H1 (cell line): ENCODE measurements at regions not wholly inside any gene's neighbourhood (a gene's known extent, or its start where the extent isn't known, plus 50 kb on each side); places are given as distances from the start of the nearest gene placed in this dataset.

ENCODE experiments used
- CTCF ChIA-PET: fragments of 300-600 bp; sonication (Branson Sonifier 250); formaldehyde crosslinking; loops from one replicate; lab custom pipeline; 2021; ENCODE audit not compliant: partially characterized antibody; lab: Charles Lee
- POLR2A ChIA-PET: fragments of 300-600 bp; sonication (Branson Sonifier 250); formaldehyde crosslinking; loops from one replicate; lab custom pipeline; 2021; ENCODE audit warnings: inconsistent platforms; ENCODE audit not compliant: partially characterized antibody; lab: Charles Lee
- DNase-seq, 2 experiments: peaks; one replicate each; pipeline versions ENCODE4 v3.0.0 to v3.0.0-alpha.2; 2010 to 2022; ENCODE audit warnings: low spot score in 2 of 2, low read depth in 1 of 2, mixed read lengths in 1 of 2
- FAIRE-seq: peaks from 2 replicates; lab custom pipeline; 2011; peaks lifted over from hg19 to GRCh38; lab: Jason Lieb, UNC
- H2AFZ ChIP-seq: 2 replicates; pipeline ENCODE4 v1.8.1; 2012; ENCODE audit warnings: low read length, inconsistent platforms
- H2AK5ac ChIP-seq: 2 replicates; pipeline ENCODE4 v1.6.1; 2013; ENCODE audit warnings: low read depth, low read length
- H2BK120ac ChIP-seq: replicated peaks from 2 replicates; pipeline ENCODE3; 2013; ENCODE audit warnings: low read depth, low read length, inconsistent platforms
- H2BK12ac ChIP-seq: 2 replicates; pipeline ENCODE4 v1.6.1; 2013; ENCODE audit warnings: low read depth, low read length
- H2BK15ac ChIP-seq: 2 replicates; pipeline ENCODE4 v1.6.1; 2013; ENCODE audit warnings: low read length
- H2BK20ac ChIP-seq: 2 replicates; pipeline ENCODE4 v1.6.1; 2013; ENCODE audit warnings: low read length
- H2BK5ac ChIP-seq: 2 replicates; pipeline ENCODE4 v1.6.1; 2013; ENCODE audit warnings: low read depth, low read length
- H3K14ac ChIP-seq: 2 replicates; pipeline ENCODE4 v1.6.1; 2013; ENCODE audit warnings: inconsistent platforms; ENCODE audit not compliant: insufficient read length
- H3K18ac ChIP-seq: 2 replicates; pipeline ENCODE4 v1.6.1; 2013; ENCODE audit warnings: low read length; ENCODE audit errors: extremely low read depth
- H3K23ac ChIP-seq: 2 replicates; pipeline ENCODE4 v1.6.1; 2013; ENCODE audit warnings: inconsistent platforms; ENCODE audit not compliant: insufficient read length
- H3K23me2 ChIP-seq: 2 replicates; pipeline ENCODE4 v1.6.1; 2013; ENCODE audit warnings: low read depth, low read length
- H3K27ac ChIP-seq: 2 replicates; pipeline ENCODE4 v1.6.1; 2011; ENCODE audit warnings: low read depth, low read length, inconsistent platforms
- H3K27me3 ChIP-seq, 4 experiments: replicated peaks in 1 of 4; 1 replicate in 1 of 4; 2 replicates in 3 of 4; pipeline versions ENCODE4 v1.6.1 to v1.8.1; 2011 to 2013; ENCODE audit warnings: low read length in 3 of 4, mild to moderate bottlenecking in 3 of 4, inconsistent platforms in 2 of 4, mixed read lengths in 2 of 4, moderate library complexity in 1 of 4; ENCODE audit not compliant: control insufficient read depth in 3 of 4, insufficient read depth in 3 of 4; ENCODE audit errors: extremely low read depth in 1 of 4
- H3K36me3 ChIP-seq, 4 experiments: 2 replicates each; pipeline versions ENCODE4 v1.6.1 to v1.8.1; 2011 to 2013; ENCODE audit warnings: mild to moderate bottlenecking in 4 of 4, low read length in 3 of 4, moderate library complexity in 2 of 4, control low read depth in 1 of 4, inconsistent platforms in 1 of 4; ENCODE audit not compliant: insufficient read depth in 4 of 4, control insufficient read depth in 2 of 4
- H3K4ac ChIP-seq: replicated peaks from 2 replicates; pipeline ENCODE3; 2013; ENCODE audit warnings: low read length, low read depth, mixed read lengths, inconsistent platforms; ENCODE audit not compliant: insufficient read length
- H3K4me1 ChIP-seq, 4 experiments: replicated peaks in 1 of 4; 1 replicate in 1 of 4; 2 replicates in 3 of 4; pipeline versions ENCODE4 v1.6.1 to v1.8.1; 2011 to 2013; ENCODE audit warnings: low read length in 3 of 4, inconsistent platforms in 2 of 4, mixed read lengths in 1 of 4; ENCODE audit not compliant: insufficient read depth in 4 of 4, control insufficient read depth in 3 of 4
- H3K4me2 ChIP-seq, 2 experiments: 2 replicates each; pipeline versions ENCODE4 v1.6.1 to v1.8.1; 2011 to 2013; ENCODE audit warnings: low read depth in 2 of 2, low read length in 2 of 2, control low read depth in 1 of 2, inconsistent platforms in 1 of 2, mild to moderate bottlenecking in 1 of 2; ENCODE audit not compliant: insufficient read depth in 1 of 2
- H3K4me3 ChIP-seq, 4 experiments: fragments of 200-600, 300-600 bp in 1 of 4; sonication (generic), shearing (Covaris generic), sonication (Bioruptor Twin) in 1 of 4; 2 replicates each; pipeline versions ENCODE4 v1.5.1 to v1.8.1; 2011 to 2016; ENCODE audit warnings: low read length in 4 of 4, low read depth in 3 of 4, control low read depth in 2 of 4, inconsistent platforms in 2 of 4, mild to moderate bottlenecking in 2 of 4, mixed read lengths in 1 of 4, moderate library complexity in 1 of 4; ENCODE audit not compliant: insufficient read depth in 2 of 4; ENCODE audit errors: extremely low read depth in 1 of 4
- H3K56ac ChIP-seq: replicated peaks from 2 replicates; pipeline ENCODE3; 2013; ENCODE audit warnings: low read depth, mild to moderate bottlenecking, mixed read lengths, low read length, inconsistent platforms; ENCODE audit not compliant: insufficient read length
- H3K79me1 ChIP-seq: 2 replicates; pipeline ENCODE4 v1.6.1; 2013; ENCODE audit warnings: low read depth, low read length, control low read depth
- H3K79me2 ChIP-seq, 2 experiments: 2 replicates each; pipeline versions ENCODE4 v1.6.1 to v1.8.1; 2012 to 2013; ENCODE audit warnings: low read length in 2 of 2, mild to moderate bottlenecking in 2 of 2, inconsistent platforms in 1 of 2; ENCODE audit not compliant: insufficient read depth in 2 of 2, control insufficient read depth in 1 of 2
- H3K9ac ChIP-seq, 4 experiments: replicated peaks in 1 of 4; 1 replicate in 1 of 4; 2 replicates in 3 of 4; pipeline versions ENCODE4 v1.6.1 to v1.8.1; 2011 to 2013; ENCODE audit warnings: low read depth in 3 of 4, low read length in 3 of 4, control low read depth in 2 of 4, mild to moderate bottlenecking in 2 of 4, moderate library complexity in 2 of 4, inconsistent platforms in 1 of 4; ENCODE audit errors: extremely low read depth in 1 of 4
- H3K9me3 ChIP-seq, 2 experiments: 2 replicates each; pipeline versions ENCODE4 v1.6.1 to v1.8.1; 2012 to 2013; ENCODE audit warnings: mild to moderate bottlenecking in 2 of 2, moderate library complexity in 2 of 2, control low read depth in 1 of 2, inconsistent platforms in 1 of 2, low read depth in 1 of 2, low read length in 1 of 2, mixed read lengths in 1 of 2; ENCODE audit not compliant: insufficient read depth in 2 of 2
- H4K20me1 ChIP-seq, 2 experiments: replicated peaks in 1 of 2; 2 replicates each; pipeline versions ENCODE3 to v1.8.1; 2011 to 2013; ENCODE audit warnings: inconsistent platforms in 2 of 2, low read length in 2 of 2, mild to moderate bottlenecking in 1 of 2; ENCODE audit not compliant: insufficient read depth in 2 of 2, control insufficient read depth in 1 of 2
- H4K5ac ChIP-seq: 2 replicates; pipeline ENCODE4 v1.6.1; 2013; ENCODE audit warnings: low read length, low read depth, mixed read lengths, inconsistent platforms; ENCODE audit not compliant: insufficient read length
- H4K8ac ChIP-seq: 2 replicates; pipeline ENCODE4 v1.8.0; 2013; ENCODE audit warnings: mild to moderate bottlenecking, moderate library complexity, low read length, inconsistent platforms; ENCODE audit not compliant: insufficient read depth; ENCODE audit errors: extremely low read depth
- H4K91ac ChIP-seq: replicated peaks from 2 replicates; pipeline ENCODE3; 2013; ENCODE audit warnings: low read length, mixed read lengths, inconsistent platforms; ENCODE audit not compliant: insufficient read length
- BCL11A ChIP-seq, 2 experiments: IDR thresholded peaks; one replicate each; pipeline ENCODE4 v1.6.1; 2011; ENCODE audit warnings: low read depth in 2 of 2, low read length in 2 of 2, mild to moderate bottlenecking in 2 of 2
- CBX8 ChIP-seq: fragments of 300-800, 300-1000 bp; sonication (generic); IDR thresholded peaks from 2 replicates; pipeline ENCODE4 v1.7.1; 2016; ENCODE audit warnings: low read depth, low read length, borderline replicate concordance
- NANOG ChIP-seq: IDR thresholded peaks from 2 replicates; pipeline ENCODE4 v1.6.1; 2011; ENCODE audit warnings: low read length, low read depth, mild to moderate bottlenecking, inconsistent platforms; ENCODE audit not compliant: insufficient read depth, poor library complexity, severe bottlenecking
- SRF ChIP-seq: IDR thresholded peaks from 2 replicates; pipeline ENCODE4 v1.6.1; 2011; ENCODE audit warnings: mild to moderate bottlenecking, low read depth, low read length, moderate library complexity
- WGBS, 2 experiments: shearing (Covaris generic) in 1 of 2; methylation state at CpG; one replicate each; pipeline versions ENCODE4 v1.1.6 to v1.1.7; 2013 to 2015; ENCODE audit warnings: low lambda C conversion rate in 2 of 2, mixed read lengths in 2 of 2, inconsistent platforms in 1 of 2, low coverage in 1 of 2, missing lambda C conversion rate in 1 of 2; ENCODE audit not compliant: insufficient replicate concordance in 2 of 2, insufficient coverage in 1 of 2, insufficient read length in 1 of 2; ENCODE audit errors: extremely low coverage in 1 of 2, missing lambda C conversion rate in 1 of 2; 5-methylcytosine and 5-hydroxymethylcytosine counted together
- TF ChIP-seq, protein P1 (sequence below): IDR thresholded peaks from 2 replicates; pipeline ENCODE4 v1.6.1; 2012; ENCODE audit warnings: low read length, inconsistent platforms

DNA sequence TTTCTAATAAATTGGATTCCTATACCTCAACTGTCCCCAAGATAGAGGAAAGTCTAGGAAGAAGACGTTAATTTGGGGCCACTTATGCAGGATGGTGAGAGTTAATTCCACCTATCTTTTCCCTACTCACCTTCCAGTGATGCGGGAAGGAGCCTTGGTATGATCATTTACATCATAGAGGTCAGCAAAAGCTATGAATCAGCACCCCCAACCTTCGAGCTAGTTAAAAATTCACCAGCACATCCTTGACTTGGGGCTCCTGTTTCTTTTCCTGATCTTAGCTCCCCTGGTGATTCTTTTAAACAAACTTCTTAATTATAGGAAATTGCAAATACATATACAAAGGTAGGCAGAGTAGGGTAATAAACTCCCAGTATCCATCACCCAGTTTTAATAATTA lies 366.6 kb downstream of the SOX2 start:
- no peaks in the 10 kb centered on the region for H3K9me3 ChIP-seq
- H3K9ac ChIP-seq, result no peak overlapping the region
- no peaks in the 10 kb centered on the region for H3K79me1 ChIP-seq
- no peak overlapping the region for H4K91ac ChIP-seq
- no peak overlapping the region for H2BK12ac ChIP-seq
- H3K36me3 ChIP-seq, result no peaks in the 10 kb centered on the region
- H2AK5ac ChIP-seq, result no peak overlapping the region
- no peak for DNase-seq
- H2BK20ac ChIP-seq, result no peak overlapping the region
- no peak overlapping the region for H3K27ac ChIP-seq
- H2BK15ac ChIP-seq, result no peak overlapping the region
- H3K23me2 ChIP-seq, result no peaks in the 10 kb centered on the region; the same call in 1 of the 2 replicates
- H3K4me1 ChIP-seq, result peaks cover 0 to 24% (median 1%) of the 10 kb centered on the region in 4 experiments; a peak in 5 of 7 replicates
- H3K18ac ChIP-seq, result no peak overlapping the region
- ChIA-PET POLR2A (no interaction called here), CTCF (interaction anchor here (1.5 kb wide), 1 partner anchor 29 kb away, joined by 3 read pairs; no protein-coding TSS in a partner anchor)
- peak; percentile 71 for FAIRE-seq
- H4K20me1 ChIP-seq, result no peaks in the 10 kb centered on the region
- H3K56ac ChIP-seq, result no peak overlapping the region
- no peak overlapping the region for H3K14ac ChIP-seq
- no peak overlapping the region for H2AFZ ChIP-seq
- TF ChIP-seq CBX8 (no peak), NANOG (no peak), SRF (no peak), BCL11A (IDR thresholded peaks at IDR 0.05; ENCODE audit: low read depth in 2 of 2, low read length in 2 of 2) (no peak)
- TF ChIP-seq, protein P1, sequence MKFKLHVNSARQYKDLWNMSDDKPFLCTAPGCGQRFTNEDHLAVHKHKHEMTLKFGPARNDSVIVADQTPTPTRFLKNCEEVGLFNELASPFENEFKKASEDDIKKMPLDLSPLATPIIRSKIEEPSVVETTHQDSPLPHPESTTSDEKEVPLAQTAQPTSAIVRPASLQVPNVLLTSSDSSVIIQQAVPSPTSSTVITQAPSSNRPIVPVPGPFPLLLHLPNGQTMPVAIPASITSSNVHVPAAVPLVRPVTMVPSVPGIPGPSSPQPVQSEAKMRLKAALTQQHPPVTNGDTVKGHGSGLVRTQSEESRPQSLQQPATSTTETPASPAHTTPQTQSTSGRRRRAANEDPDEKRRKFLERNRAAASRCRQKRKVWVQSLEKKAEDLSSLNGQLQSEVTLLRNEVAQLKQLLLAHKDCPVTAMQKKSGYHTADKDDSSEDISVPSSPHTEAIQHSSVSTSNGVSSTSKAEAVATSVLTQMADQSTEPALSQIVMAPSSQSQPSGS, result no peak
- H3K79me2 ChIP-seq, result no peaks in the 10 kb centered on the region
- no peak overlapping the region for H4K5ac ChIP-seq
- no peak overlapping the region for H3K23ac ChIP-seq
- H3K27me3 ChIP-seq, result no peaks in the 10 kb centered on the region
- H2BK120ac ChIP-seq, result no peak overlapping the region
- WGBS, 2 experiments, result 31% methylated on average over 3 of the region's 3 CpGs; no CpG with 5 or more reads in 1 of the 2 experiments
- 0 out of 8 replicates have a peak overlapping the region, but pooled peaks of 1 of the 4 experiments have one; percentile 1 for H3K4me3 ChIP-seq
- peak overlapping the region in 1 of 2 experiments; percentile 10; a peak in 1 of 4 replicates for H3K4me2 ChIP-seq
- no peak overlapping the region; the same call in 1 of the 2 replicates for H2BK5ac ChIP-seq
- no peak overlapping the region for H3K4ac ChIP-seq
- H4K8ac ChIP-seq, result no peak overlapping the region
